HG03103 (cell line): ENCODE measurements at regions not wholly inside any gene's neighbourhood (a gene's known extent, or its start where the extent isn't known, plus 50 kb on each side); places are given as distances from the start of the nearest gene placed in this dataset.
"Not testable (repeated sequence)": the region's sequence is repeated elsewhere in the genome, so short reads cannot be mapped to it uniquely, and the experiment has no call there.

ENCODE experiments used
- ATAC-seq: cut with Tn5 transposase; IDR thresholded peaks from one replicate; pipeline ENCODE4 v1.9.1; 2021; ENCODE audit warnings: low read depth; ENCODE audit not compliant: unreplicated experiment

DNA sequence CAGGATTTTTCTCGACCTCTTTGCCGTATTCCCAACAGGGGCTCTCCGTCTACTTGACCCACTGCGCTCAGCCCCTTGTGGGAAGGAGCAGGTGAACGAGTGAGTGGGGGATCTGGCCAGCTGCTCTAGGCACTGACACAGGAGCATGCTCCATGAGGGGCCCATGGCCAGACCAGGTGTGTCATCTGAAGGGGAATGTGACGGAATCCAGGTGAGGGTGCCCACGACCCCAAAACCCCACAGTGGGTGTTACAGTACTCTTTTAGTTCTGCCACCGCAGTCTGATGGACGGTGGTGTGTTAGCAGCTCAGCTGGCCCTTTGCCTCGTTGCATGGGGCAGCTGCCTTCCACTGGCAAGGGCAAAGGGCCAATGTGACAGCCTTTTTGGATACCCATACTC is 601.4 kb upstream of the NCAM2 start:
- ATAC-seq, result no peak

DNA sequence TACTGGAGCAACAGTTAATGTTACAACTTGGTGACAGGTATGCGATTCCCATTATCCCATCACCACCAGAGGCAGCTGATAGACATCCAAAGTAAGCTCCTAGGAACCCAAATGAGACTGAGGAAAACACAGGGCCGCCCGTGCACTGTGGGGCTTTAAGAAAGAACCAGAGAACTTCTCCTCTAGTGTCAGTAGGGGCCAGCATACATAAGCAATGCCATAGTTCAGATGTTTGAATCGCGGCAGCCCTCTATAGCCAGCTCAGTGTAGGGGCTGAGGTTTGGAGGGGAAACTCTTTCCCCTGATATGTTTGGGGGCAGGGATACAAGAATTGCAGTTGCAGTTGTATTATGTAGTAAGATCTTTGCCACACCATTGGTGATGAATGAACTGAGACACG is 593.3 kb upstream of the NCAM2 start:
- ATAC-seq, result no peak

DNA sequence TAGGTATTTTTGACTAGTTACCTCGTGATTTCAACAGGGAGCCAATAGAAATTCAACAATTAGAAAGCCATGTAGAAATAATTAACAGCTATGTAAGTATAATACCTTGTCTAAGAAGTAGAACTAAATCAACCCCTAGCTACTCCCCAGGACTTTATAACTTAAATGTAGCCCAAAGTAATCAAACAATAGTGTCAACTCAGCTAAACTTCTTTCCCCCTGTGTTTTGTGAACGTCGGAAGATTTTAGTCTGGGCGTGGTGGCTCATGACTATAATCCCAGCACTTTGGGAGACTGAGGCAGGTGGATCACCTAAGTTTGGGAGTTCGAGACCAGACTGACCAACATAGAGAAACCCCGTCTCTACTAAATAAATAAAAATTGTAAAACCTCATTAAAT is 579.9 kb upstream of the NCAM2 start:
- no peak for ATAC-seq

DNA sequence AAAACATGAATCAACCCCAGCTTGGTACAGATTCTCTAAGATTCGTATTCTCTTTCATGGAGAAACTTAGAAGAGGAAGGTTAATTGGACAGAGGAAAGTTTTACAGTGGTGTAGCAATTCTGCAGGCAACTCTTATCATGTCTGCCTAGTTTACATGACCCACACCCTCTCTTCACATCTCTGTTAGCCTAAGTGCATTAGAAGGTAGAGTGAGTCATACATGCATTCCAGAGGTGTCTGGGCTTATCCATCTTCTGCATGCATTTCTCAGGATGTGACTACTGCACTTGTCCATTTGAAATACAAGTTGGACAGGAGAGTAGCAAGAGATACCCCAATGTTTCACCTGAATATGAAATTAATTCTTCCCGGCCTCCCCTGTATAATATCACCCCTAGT is 578.4 kb upstream of the NCAM2 start:
- ATAC-seq, result no peak

- ATAC-seq, result no peak
Observed at GRCh38 chr21:20424943-20425342, 573.3 kb upstream of the NCAM2 start.

GRCh38 chr21:20425856-20426255 is 572.4 kb upstream of the NCAM2 start:
- no peak for ATAC-seq

DNA sequence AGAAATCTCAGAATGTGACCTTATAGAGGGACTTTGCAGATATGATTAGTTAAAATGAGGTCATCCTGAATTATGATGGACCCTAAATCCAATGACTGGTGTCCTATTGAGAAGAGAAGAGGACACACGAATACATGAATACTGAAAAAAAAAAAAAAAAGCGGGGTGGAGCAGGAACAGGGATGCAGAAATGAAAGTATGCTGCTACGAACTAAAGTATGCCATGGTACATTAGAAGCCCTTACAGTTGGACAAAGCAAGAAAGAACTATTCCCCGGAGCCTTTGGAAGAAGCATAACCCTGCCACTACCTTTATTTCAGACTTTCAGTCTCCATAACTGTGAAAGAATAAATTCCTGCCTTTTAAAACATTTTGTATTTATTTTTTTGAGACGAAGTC is 557.9 kb upstream of the NCAM2 start:
- ATAC-seq, result no peak

DNA sequence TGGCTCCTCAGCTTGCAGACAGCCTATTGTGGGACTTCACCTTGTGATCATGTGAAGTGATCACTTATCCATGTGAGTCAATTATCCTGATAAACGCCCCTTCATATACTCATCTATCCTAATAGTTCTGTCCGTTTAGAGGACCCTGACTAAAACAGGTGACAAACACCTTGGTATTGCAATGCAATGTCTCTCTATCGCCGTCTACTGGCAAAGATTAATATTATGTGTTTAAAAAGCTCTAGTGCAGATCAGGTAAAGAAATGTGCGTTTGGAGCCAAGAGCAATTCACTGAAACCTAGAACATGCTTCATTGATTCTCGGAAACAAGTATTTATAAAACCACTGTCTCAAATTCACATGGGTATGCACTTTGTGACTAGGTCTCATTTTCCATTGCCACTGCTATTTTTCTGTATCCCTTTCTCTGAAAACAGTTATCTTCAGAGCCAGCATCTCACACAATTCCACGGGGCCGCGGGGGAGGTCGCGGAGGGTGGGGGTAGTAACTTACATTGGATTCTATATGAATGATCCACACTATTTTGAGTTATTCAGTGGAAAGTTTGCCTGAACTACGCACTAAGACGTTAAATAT is 554.6 kb upstream of the NCAM2 start:
- ATAC-seq, result no peak

- no peak for ATAC-seq
Observed at GRCh38 chr21:20445971-20446370, 552.2 kb upstream of the NCAM2 start.

- ATAC-seq, result no peak
Observed at GRCh38 chr21:20451046-20451445, 547.2 kb upstream of the NCAM2 start.

GRCh38 chr21:20452935-20453334 is 545.3 kb upstream of the NCAM2 start:
- ATAC-seq, result no peak

DNA sequence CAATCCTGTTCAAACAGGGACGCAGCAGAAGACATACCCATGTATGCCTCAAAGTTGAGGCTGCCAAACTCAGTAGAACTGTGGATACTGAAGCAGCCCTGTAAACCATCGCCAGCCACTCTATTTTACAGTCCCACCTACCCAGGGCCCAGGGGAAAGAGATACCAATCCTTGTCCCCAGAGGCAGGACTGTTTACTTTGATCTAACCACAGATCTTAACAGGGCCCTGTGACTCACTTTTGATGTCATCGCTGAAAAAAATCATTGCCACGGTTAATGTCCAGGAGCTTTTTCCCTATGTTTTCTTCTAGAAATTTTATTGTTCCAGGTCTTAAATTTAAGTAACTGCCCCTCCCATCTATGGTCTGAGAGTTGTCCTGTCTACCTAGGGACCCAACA is 538.4 kb upstream of the NCAM2 start:
- ATAC-seq, result no peak

- no peak for ATAC-seq
Observed at GRCh38 chr21:20463362-20463761, 534.8 kb upstream of the NCAM2 start.

DNA sequence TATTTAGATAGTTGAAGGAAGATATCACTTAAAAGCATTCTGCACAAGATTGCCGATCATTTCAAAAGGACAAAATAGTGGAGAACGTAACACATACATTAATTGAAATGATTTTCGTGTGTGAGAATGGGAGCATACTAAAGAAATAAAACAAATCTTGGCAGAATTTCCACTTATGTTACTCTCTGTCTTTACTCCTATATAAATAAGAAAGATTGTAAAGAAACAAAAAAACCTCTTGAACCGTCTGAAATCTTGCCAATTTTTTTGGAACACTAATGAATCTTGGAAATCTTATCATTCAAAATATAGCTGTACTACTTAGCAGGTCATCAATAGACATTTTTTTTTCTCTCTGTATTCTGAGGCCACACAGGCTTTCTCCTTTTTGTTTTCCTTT is 528.8 kb upstream of the NCAM2 start:
- no peak for ATAC-seq

DNA sequence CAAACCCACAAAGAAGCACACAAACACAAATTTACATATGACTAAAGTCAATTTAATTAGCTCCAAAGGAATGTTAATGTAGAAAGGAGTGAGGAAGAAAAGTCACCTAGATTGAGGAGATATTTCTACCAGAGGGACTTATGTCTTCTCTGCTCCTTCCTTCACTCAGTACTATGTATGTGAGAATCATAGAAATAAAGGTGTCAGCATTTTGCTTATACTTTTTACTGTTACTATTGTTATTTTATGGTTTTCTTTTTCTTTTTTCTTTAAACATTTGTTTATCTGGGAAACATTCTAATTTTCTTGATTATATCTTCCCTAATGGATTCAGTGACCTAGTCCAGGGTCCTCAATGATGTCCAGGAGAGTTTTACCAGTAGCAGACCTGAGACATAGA is 511.9 kb upstream of the NCAM2 start:
- no peak for ATAC-seq

DNA sequence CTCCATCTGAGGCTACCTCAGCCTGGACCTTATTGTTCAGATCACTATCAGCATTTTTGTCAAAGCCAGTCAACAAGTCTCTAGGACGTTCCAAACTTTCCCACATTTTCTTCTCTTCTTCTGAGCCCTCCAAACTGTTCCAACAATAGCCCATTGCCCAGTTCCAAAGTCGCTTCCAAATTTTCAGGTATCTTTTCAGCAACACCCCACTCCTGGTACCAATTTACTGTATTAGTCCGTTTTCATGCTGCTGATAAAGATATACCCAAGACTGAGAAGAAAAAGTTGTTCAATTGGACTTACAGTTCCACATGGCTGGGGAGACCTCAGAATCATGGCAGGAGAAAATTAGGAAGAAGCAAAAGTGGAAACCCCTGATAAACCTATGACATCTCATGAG is 495.3 kb upstream of the NCAM2 start:
- ATAC-seq, result not testable (repeated sequence)

GRCh38 chr21:20507783-20508182 is 490.4 kb upstream of the NCAM2 start:
- ATAC-seq, result no peak

DNA sequence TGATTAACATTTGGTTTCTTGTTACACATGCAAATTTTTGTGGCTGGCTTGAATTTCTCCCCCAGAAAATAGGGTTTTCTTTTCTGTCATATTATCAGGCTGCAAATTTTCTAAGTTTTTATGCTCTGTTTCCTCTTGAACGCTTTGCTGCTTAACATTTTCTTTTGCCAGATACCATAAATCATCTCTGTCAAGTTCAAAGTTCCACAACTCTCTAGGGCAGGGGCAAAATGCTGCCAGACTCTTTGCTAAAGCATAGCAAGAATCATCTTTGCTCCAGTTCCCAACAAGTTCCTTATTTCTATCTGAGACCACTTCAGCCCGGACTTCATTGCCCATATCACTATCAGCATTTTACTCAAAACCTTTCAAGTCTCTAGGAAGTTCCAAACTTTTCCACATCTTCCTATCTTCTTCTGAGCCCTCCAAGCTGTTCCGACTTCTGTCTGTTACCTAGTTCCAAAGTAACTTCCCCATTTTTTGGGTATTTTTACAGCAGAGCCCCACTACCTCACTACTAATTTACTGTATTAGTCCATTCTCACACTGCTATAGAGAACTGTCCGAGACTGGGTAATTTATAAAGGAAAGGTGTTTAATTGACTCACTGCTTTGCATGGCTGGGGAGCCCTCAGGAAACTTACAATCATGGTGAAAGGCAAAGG is 486.9 kb upstream of the NCAM2 start:
- ATAC-seq, result no peak

DNA sequence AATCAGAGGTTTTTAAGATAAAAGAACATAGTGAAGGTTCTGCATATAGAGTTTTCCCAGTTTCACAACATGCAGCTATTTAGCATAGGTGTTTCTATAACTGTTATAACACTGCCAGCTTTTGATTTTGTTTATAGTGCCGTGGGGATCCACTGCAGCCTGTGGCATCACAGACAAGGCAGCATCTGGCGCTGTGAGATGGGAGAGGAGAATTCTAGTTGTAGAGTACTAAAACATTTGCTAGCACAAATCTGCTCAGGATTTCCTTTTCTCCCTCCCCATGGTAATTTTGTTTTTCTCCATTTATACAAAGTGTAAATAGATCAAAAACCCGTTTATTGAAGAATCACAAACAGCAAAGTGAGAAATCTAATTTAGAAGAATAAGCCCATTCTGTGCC is 482.8 kb upstream of the NCAM2 start:
- ATAC-seq, result no peak

GRCh38 chr21:20519076-20519475 is 479.1 kb upstream of the NCAM2 start:
- ATAC-seq, result no peak

GRCh38 chr21:20522611-20523010 is 475.6 kb upstream of the NCAM2 start:
- no peak for ATAC-seq

- no peak for ATAC-seq
Observed at GRCh38 chr21:20523191-20523590, 475.0 kb upstream of the NCAM2 start.
